ENCODE measurements at regions not wholly inside any gene's neighbourhood (a gene's known extent, or its start where the extent isn't known, plus 50 kb on each side); places are given as distances from the start of the nearest gene placed in this dataset.

DNA sequence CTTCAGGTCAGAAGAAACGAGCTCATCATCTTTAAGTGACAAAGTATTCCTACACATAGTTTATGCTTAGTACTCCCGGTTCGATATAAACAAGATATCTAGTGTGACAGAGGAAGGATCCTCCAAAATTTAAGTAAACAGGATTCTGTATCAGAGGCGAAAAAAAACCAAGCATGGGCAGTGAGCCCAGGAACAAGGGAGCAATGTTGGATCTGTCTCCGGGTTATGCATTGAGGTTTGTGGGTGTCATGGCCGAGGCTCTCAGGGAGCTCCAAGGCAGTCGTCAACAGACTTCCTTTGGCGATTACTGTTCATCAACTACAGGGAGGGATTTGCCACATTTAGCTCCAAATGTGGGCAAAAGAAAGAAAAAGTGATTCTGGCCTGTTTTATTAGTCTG is 319.5 kb downstream of the CBLN4 start:
- Histone ChIP-seq H4K5ac (ENCODE audit: insufficient read length, low read depth, low read length) (no peak overlapping the region), H3K27ac (ENCODE audit: insufficient read length, low read depth, low read length) (no peak overlapping the region), H2BK5ac (ENCODE audit: insufficient read length, low read length) (no peak overlapping the region), H4K8ac (replicated peaks; ENCODE audit: insufficient read length, low read depth, low read length) (no peak overlapping the region), H2BK120ac (ENCODE audit: low read depth, low read length, poor library complexity, severe bottlenecking) (no peak overlapping the region), H2BK12ac (ENCODE audit: insufficient read length, low read depth, low read length) (no peak overlapping the region), H3K4me2 (ENCODE audit: insufficient read depth, insufficient read length, low read length) (no peak overlapping the region), H4K91ac (ENCODE audit: insufficient read length, low read depth, low read length) (no peak overlapping the region), H3K4me1 (ENCODE audit: insufficient read depth, low read length) (no peaks in the 10 kb centered on the region; the same call in 1 of the 2 replicates), H3K23me2 (ENCODE audit: insufficient read length, low read depth, low read length, poor library complexity, severe bottlenecking) (no peaks in the 10 kb centered on the region), H3K56ac (ENCODE audit: insufficient read length, low read depth, low read length) (no peak overlapping the region), H2AK5ac (ENCODE audit: insufficient read length, low read length) (no peak overlapping the region), H3K79me2 (ENCODE audit: insufficient read depth, low read length) (no peaks in the 10 kb centered on the region), H3K14ac (ENCODE audit: insufficient read depth, low read length) (no peak overlapping the region), H4K20me1 (ENCODE audit: control insufficient read depth, insufficient read depth, insufficient read length) (no peaks in the 10 kb centered on the region), H3K23ac (ENCODE audit: insufficient read length, low read depth, low read length) (no peak overlapping the region), H3K9me3 (ENCODE audit: control insufficient read depth, low read depth, low read length) (no peaks in the 10 kb centered on the region), H2AFZ (ENCODE audit: low read length) (no peak overlapping the region), H3K4ac (ENCODE audit: low read depth, low read length) (no peak overlapping the region), H2BK15ac (ENCODE audit: low read depth, low read length) (no peak overlapping the region), H3K27me3 (ENCODE audit: insufficient read depth, low read length) (no peaks in the 10 kb centered on the region), H3T11ph (ENCODE audit: low read length) (no peak overlapping the region), H3K79me1 (ENCODE audit: insufficient read depth, low read depth, low read length, poor library complexity, severe bottlenecking) (no peaks in the 10 kb centered on the region), H2BK20ac (ENCODE audit: low read depth, low read length, poor library complexity, severe bottlenecking) (no peak overlapping the region), H3K9ac (ENCODE audit: extremely low read depth, insufficient read length, low read length) (no peak overlapping the region), H3K18ac (ENCODE audit: insufficient read length, low read depth, low read length) (no peak overlapping the region)
- no peak for DNase-seq
- H3K36me3 Mint-ChIP-seq (ENCODE audit: insufficient read depth in 1 of 3, low read depth in 3 of 3): no peaks in the 10 kb centered on the region
- WGBS (ENCODE audit: extremely low coverage, insufficient read length, low lambda C conversion rate): no CpG with 5 or more reads among the region's 8 CpGs
- no peaks in the 10 kb centered on the region for H3K9me3 Mint-ChIP-seq
- H3K4me3 Mint-ChIP-seq: no peak overlapping the region
- H3K27me3 Mint-ChIP-seq (ENCODE audit: low read depth): no peaks in the 10 kb centered on the region
- TF ChIP-seq CTCF (conservative IDR thresholded peaks at IDR 0.05): no peak
- H3K27ac Mint-ChIP-seq: no peak overlapping the region
- peaks cover 6 to 16% of the 10 kb centered on the region in 2 experiments for H3K4me1 Mint-ChIP-seq

Measured in H9 (cell line).